ENCODE measurements at regions not wholly inside any gene's neighbourhood (a gene's known extent, or its start where the extent isn't known, plus 50 kb on each side); places are given as distances from the start of the nearest gene placed in this dataset.

- Histone ChIP-seq H3K27ac (no peak overlapping the region), H3K36me3 (no peaks in the 10 kb centered on the region), H3K4me1 (no peaks in the 10 kb centered on the region), H3K9me3 (no peaks in the 10 kb centered on the region), H3K27me3 (no peaks in the 10 kb centered on the region), H3K4me3 (no peak overlapping the region)
- no peak for TF ChIP-seq CTCF (IDR thresholded peaks at IDR 0.05)
- no peak for TF ChIP-seq POLR2A (IDR thresholded peaks at IDR 0.05)
- intact Hi-C loops (cut with DNase I; ENCODE audit: low total_unique reads) = no loop called here
- no peak for DNase-seq
Observed at GRCh38 chr2:151021747-151022452, 239.8 kb downstream of the RBM43 start.

- Histone ChIP-seq H3K4me1 (no peaks in the 10 kb centered on the region), H3K27ac (no peak overlapping the region), H3K9me3 (no peaks in the 10 kb centered on the region), H3K4me3 (no peak overlapping the region), H3K27me3 (no peaks in the 10 kb centered on the region), H3K36me3 (no peaks in the 10 kb centered on the region)
- TF ChIP-seq CTCF (IDR thresholded peaks at IDR 0.05) (no peak), POLR2A (IDR thresholded peaks at IDR 0.05) (no peak)
- DNase-seq = no peak
- intact Hi-C loops (cut with DNase I; ENCODE audit: low total_unique reads) = no loop called here
Observed at GRCh38 chr2:151020411-151020810, 241.3 kb downstream of the RBM43 start.

GRCh38 chr2:151009437-151010175 lies 252.1 kb downstream of the RBM43 start:
- TF ChIP-seq POLR2A (IDR thresholded peaks at IDR 0.05) (no peak), CTCF (IDR thresholded peaks at IDR 0.05) (no peak)
- Histone ChIP-seq H3K27ac (no peak overlapping the region), H3K27me3 (no peaks in the 10 kb centered on the region), H3K36me3 (no peaks in the 10 kb centered on the region), H3K4me3 (no peak overlapping the region), H3K9me3 (no peaks in the 10 kb centered on the region), H3K4me1 (no peaks in the 10 kb centered on the region)
- intact Hi-C loops (cut with DNase I; ENCODE audit: low total_unique reads) = no loop called here
- DNase-seq = no peak

- no peaks in the 10 kb centered on the region for H3K36me3 ChIP-seq
- no peaks in the 10 kb centered on the region for H3K4me1 ChIP-seq
- no peak overlapping the region for H3K27ac ChIP-seq
- intact Hi-C loops (cut with DNase I; ENCODE audit: low total_unique reads) = no loop called here
- H3K9me3 ChIP-seq = no peaks in the 10 kb centered on the region
- TF ChIP-seq CTCF (IDR thresholded peaks at IDR 0.05) (no peak), POLR2A (IDR thresholded peaks at IDR 0.05) (no peak)
- no peaks in the 10 kb centered on the region for H3K27me3 ChIP-seq
- DNase-seq = no peak
- no peak overlapping the region for H3K4me3 ChIP-seq
Observed at GRCh38 chr2:151007365-151007764, 254.3 kb downstream of the RBM43 start.

- Histone ChIP-seq H3K4me3 (no peak overlapping the region), H3K36me3 (no peaks in the 10 kb centered on the region), H3K27ac (no peak overlapping the region), H3K9me3 (no peaks in the 10 kb centered on the region), H3K4me1 (no peaks in the 10 kb centered on the region), H3K27me3 (no peaks in the 10 kb centered on the region)
- intact Hi-C loops (cut with DNase I; ENCODE audit: low total_unique reads) = no loop called here
- TF ChIP-seq POLR2A (IDR thresholded peaks at IDR 0.05) (no peak), CTCF (IDR thresholded peaks at IDR 0.05) (no peak)
- no peak for DNase-seq
Observed at GRCh38 chr2:151002959-151003600, 258.6 kb downstream of the RBM43 start.
